Neural cell (in vitro differentiated cells): ENCODE measurements at regions not wholly inside any gene's neighbourhood (a gene's known extent, or its start where the extent isn't known, plus 50 kb on each side); places are given as distances from the start of the nearest gene placed in this dataset.
A peak's percentile ranks its signal among the peaks of the same experiment; 100 is the strongest.

Source experiments
- EP300 ChIP-seq: fragments of 450-650 bp; conservative IDR thresholded peaks from 2 replicates; pipeline ENCODE4 v1.6.1; 2014; ENCODE audit warnings: antibody characterized with exemption, mild to moderate bottlenecking, moderate library complexity; ENCODE audit not compliant: poor library complexity, severe bottlenecking
- EZH2 ChIP-seq: fragments of 200-600, 300-800 bp; shearing (Covaris generic), sonication (generic); IDR thresholded peaks from 2 replicates; pipeline ENCODE4 v1.6.1; 2014; ENCODE audit warnings: antibody characterized with exemption, low read length, borderline replicate concordance, mild to moderate bottlenecking; ENCODE audit not compliant: insufficient read depth, poor library complexity, severe bottlenecking
- MXI1 ChIP-seq: fragments of 450-650 bp; conservative IDR thresholded peaks from 2 replicates; pipeline ENCODE4 v1.6.1; 2014; ENCODE audit warnings: antibody characterized with exemption, mild to moderate bottlenecking; ENCODE audit not compliant: poor library complexity, severe bottlenecking
- POLR2AphosphoS5 ChIP-seq: IDR thresholded peaks from 2 replicates; pipeline ENCODE4 v1.6.1; 2012
- RAD21 ChIP-seq: fragments of 450-650 bp; conservative IDR thresholded peaks from 2 replicates; pipeline ENCODE4 v1.6.1; 2014; ENCODE audit warnings: antibody characterized with exemption, mild to moderate bottlenecking, moderate library complexity
- SMC3 ChIP-seq: fragments of 450-650 bp; conservative IDR thresholded peaks from 2 replicates; pipeline ENCODE4 v1.6.1; 2014; ENCODE audit warnings: antibody characterized with exemption, mild to moderate bottlenecking, moderate library complexity; ENCODE audit not compliant: poor library complexity
- TAF1 ChIP-seq: IDR thresholded peaks from 2 replicates; pipeline ENCODE4 v1.6.1; 2012; ENCODE audit warnings: low read depth
- TF ChIP-seq, protein P1 (sequence below): fragments of 450-650 bp; IDR thresholded peaks from 2 replicates; pipeline ENCODE4 v1.5.1; 2014; ENCODE audit warnings: antibody characterized with exemption, mild to moderate bottlenecking, moderate library complexity; ENCODE audit not compliant: poor library complexity, severe bottlenecking
- TF ChIP-seq, protein P2 (sequence below): IDR thresholded peaks from 2 replicates; pipeline ENCODE4 v1.6.1; 2012; ENCODE audit warnings: borderline replicate concordance

DNA sequence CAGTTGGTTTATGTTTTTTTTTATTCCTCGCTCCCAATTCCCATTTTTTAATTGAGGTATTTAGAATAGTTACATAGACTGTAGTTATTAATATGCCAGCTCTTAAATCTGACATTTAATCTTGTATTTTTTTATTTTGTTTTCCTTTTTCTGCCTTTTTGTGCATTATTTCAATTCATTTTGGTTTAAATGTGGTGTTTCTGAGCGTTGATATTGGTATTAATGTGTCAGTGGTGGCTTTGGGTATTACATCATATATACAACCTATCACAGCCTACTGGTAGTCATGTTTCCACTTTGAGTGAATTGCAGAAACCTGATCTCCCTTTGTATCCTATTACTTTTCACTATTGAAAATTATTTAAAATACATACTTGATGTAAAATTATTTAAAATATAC, 1027.3 kb downstream of the KCNT2 start:
- TF ChIP-seq, protein P1, sequence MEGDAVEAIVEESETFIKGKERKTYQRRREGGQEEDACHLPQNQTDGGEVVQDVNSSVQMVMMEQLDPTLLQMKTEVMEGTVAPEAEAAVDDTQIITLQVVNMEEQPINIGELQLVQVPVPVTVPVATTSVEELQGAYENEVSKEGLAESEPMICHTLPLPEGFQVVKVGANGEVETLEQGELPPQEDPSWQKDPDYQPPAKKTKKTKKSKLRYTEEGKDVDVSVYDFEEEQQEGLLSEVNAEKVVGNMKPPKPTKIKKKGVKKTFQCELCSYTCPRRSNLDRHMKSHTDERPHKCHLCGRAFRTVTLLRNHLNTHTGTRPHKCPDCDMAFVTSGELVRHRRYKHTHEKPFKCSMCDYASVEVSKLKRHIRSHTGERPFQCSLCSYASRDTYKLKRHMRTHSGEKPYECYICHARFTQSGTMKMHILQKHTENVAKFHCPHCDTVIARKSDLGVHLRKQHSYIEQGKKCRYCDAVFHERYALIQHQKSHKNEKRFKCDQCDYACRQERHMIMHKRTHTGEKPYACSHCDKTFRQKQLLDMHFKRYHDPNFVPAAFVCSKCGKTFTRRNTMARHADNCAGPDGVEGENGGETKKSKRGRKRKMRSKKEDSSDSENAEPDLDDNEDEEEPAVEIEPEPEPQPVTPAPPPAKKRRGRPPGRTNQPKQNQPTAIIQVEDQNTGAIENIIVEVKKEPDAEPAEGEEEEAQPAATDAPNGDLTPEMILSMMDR, result peak; percentile 38
- no peak for TF ChIP-seq POLR2AphosphoS5
- no peak for TF ChIP-seq EZH2
- no peak for TF ChIP-seq EP300
- TF ChIP-seq, protein P2, sequence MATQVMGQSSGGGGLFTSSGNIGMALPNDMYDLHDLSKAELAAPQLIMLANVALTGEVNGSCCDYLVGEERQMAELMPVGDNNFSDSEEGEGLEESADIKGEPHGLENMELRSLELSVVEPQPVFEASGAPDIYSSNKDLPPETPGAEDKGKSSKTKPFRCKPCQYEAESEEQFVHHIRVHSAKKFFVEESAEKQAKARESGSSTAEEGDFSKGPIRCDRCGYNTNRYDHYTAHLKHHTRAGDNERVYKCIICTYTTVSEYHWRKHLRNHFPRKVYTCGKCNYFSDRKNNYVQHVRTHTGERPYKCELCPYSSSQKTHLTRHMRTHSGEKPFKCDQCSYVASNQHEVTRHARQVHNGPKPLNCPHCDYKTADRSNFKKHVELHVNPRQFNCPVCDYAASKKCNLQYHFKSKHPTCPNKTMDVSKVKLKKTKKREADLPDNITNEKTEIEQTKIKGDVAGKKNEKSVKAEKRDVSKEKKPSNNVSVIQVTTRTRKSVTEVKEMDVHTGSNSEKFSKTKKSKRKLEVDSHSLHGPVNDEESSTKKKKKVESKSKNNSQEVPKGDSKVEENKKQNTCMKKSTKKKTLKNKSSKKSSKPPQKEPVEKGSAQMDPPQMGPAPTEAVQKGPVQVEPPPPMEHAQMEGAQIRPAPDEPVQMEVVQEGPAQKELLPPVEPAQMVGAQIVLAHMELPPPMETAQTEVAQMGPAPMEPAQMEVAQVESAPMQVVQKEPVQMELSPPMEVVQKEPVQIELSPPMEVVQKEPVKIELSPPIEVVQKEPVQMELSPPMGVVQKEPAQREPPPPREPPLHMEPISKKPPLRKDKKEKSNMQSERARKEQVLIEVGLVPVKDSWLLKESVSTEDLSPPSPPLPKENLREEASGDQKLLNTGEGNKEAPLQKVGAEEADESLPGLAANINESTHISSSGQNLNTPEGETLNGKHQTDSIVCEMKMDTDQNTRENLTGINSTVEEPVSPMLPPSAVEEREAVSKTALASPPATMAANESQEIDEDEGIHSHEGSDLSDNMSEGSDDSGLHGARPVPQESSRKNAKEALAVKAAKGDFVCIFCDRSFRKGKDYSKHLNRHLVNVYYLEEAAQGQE, result no peak
- no peak for TF ChIP-seq SMC3
- TF ChIP-seq RAD21, result no peak
- TF ChIP-seq TAF1, result no peak
- TF ChIP-seq MXI1, result no peak
